GM10266 (cell line): ENCODE measurements at regions not wholly inside any gene's neighbourhood (a gene's known extent, or its start where the extent isn't known, plus 50 kb on each side); places are given as distances from the start of the nearest gene placed in this dataset.
"Not testable (repeated sequence)": the region's sequence is repeated elsewhere in the genome, so short reads cannot be mapped to it uniquely, and the experiment has no call there.

Source experiments
- DNase-seq: peaks from one replicate; pipeline ENCODE4 v3.0.0; 2012; ENCODE audit errors: extremely low spot score
- CTCF ChIP-seq: IDR thresholded peaks from 2 replicates; pipeline ENCODE4 v1.5.1; 2012; ENCODE audit warnings: mild to moderate bottlenecking, low read depth; ENCODE audit not compliant: control insufficient read depth, insufficient read depth; ENCODE audit errors: missing control alignments

- DNase-seq: peak; percentile 22
- TF ChIP-seq CTCF: peak; percentile 6
These were observed 126.0 kb upstream of the CXorf66 start for GRCh38 chrX:140091125-140091886.

GRCh38 chrX:140090800-140091124, 125.4 kb upstream of the CXorf66 start:
- no peak for DNase-seq
- no peak for TF ChIP-seq CTCF

GRCh38 chrX:140088438-140088837, 123.1 kb upstream of the CXorf66 start:
- TF ChIP-seq CTCF: no peak
- DNase-seq: no peak

- no peak for TF ChIP-seq CTCF
- no peak for DNase-seq
These were observed 122.6 kb upstream of the CXorf66 start for GRCh38 chrX:140087875-140088274.

GRCh38 chrX:140086691-140087090, 121.4 kb upstream of the CXorf66 start:
- TF ChIP-seq CTCF: no peak
- no peak for DNase-seq

- not testable (repeated sequence) for DNase-seq
These were observed 109.5 kb upstream of the CXorf66 start for GRCh38 chrX:140074851-140075250.

- TF ChIP-seq CTCF: no peak
- no peak for DNase-seq
These were observed 105.7 kb upstream of the CXorf66 start for GRCh38 chrX:140071037-140071436.

- DNase-seq: no peak
These were observed 100.8 kb upstream of the CXorf66 start for GRCh38 chrX:140065961-140066662.

More at GRCh38 chrX:140065961-140066662, 100.8 kb upstream of the CXorf66 start:
- TF ChIP-seq CTCF: no peak
